Natural killer cell (primary cell): ENCODE measurements at regions not wholly inside any gene's neighbourhood (a gene's known extent, or its start where the extent isn't known, plus 50 kb on each side); places are given as distances from the start of the nearest gene placed in this dataset.

ENCODE experiments used
- ATAC-seq, 3 donors: fragments of 150-1000 bp in 2 of 3; fragments of 200-7000 bp in 1 of 3; cut with Tn5 transposase; 1 replicate in 1 of 3; 2 replicates in 2 of 3; pipeline ENCODE4 v1.10.0; 2021; ENCODE audit warnings: mild to moderate bottlenecking in 2 of 3, moderate library complexity in 2 of 3
- DNase-seq, 2 donors: peaks; one replicate each; pipeline versions ENCODE4 v3.0.0 to v3.0.0-alpha.2; 2013 to 2021; ENCODE audit warnings: mixed read lengths in 1 of 2
- H3K27ac ChIP-seq: one replicate; pipeline ENCODE4 v1.5.1; 2013; ENCODE audit warnings: mild to moderate bottlenecking, low read length
- H3K27me3 ChIP-seq: one replicate; pipeline ENCODE4 v1.6.1; 2013; ENCODE audit warnings: low read length; ENCODE audit not compliant: control insufficient read depth, insufficient read depth
- H3K36me3 ChIP-seq: one replicate; pipeline ENCODE4 v1.6.1; 2013; ENCODE audit warnings: low read length; ENCODE audit not compliant: control insufficient read depth, insufficient read depth
- H3K4me1 ChIP-seq: one replicate; pipeline ENCODE4 v1.6.1; 2013; ENCODE audit warnings: low read length; ENCODE audit not compliant: control insufficient read depth, insufficient read depth
- H3K4me3 ChIP-seq: one replicate; pipeline ENCODE4 v1.5.1; 2013; ENCODE audit warnings: low read length
- H3K9me3 ChIP-seq: one replicate; pipeline ENCODE4 v1.6.1; 2013; ENCODE audit warnings: low read length; ENCODE audit not compliant: control insufficient read depth, insufficient read depth
- H3K27ac Mint-ChIP-seq, 2 donors: one replicate each; pipeline ENCODE4 v1.8.0; 2022; ENCODE audit warnings: mild to moderate bottlenecking in 2 of 2, mixed read lengths in 2 of 2, moderate library complexity in 1 of 2
- H3K27me3 Mint-ChIP-seq, 2 donors: one replicate each; pipeline ENCODE4 v1.8.0; 2022; ENCODE audit warnings: low read depth in 2 of 2, mixed read lengths in 2 of 2
- H3K36me3 Mint-ChIP-seq: one replicate; pipeline ENCODE4 v1.8.0; 2022; ENCODE audit warnings: mixed read lengths
- H3K4me1 Mint-ChIP-seq, 2 donors: one replicate each; pipeline ENCODE4 v1.8.0; 2022; ENCODE audit warnings: mixed read lengths in 2 of 2
- H3K4me3 Mint-ChIP-seq: one replicate; pipeline ENCODE4 v1.8.0; 2022; ENCODE audit warnings: mild to moderate bottlenecking, moderate library complexity, mixed read lengths
- H3K9me3 Mint-ChIP-seq, 2 donors: one replicate each; pipeline ENCODE4 v1.8.0; 2022; ENCODE audit warnings: mixed read lengths in 2 of 2
- WGBS: methylation state at CpG from one replicate; pipeline ENCODE4 v1.1.7; 2013; ENCODE audit warnings: missing lambda C conversion rate; ENCODE audit not compliant: insufficient coverage; 5-methylcytosine and 5-hydroxymethylcytosine counted together
- intact Hi-C: fragments of 100-400 bp; cut with micrococcal nuclease; formaldehyde crosslinking; loops from one replicate; pipeline ENCODE4 v1.14.2; 2022
- TF ChIP-seq, protein P1 (sequence below): fragments of 200-600 bp; IDR thresholded peaks from one replicate; pipeline ENCODE4 v1.8.0; 2022; ENCODE audit warnings: antibody characterized with exemption

DNA sequence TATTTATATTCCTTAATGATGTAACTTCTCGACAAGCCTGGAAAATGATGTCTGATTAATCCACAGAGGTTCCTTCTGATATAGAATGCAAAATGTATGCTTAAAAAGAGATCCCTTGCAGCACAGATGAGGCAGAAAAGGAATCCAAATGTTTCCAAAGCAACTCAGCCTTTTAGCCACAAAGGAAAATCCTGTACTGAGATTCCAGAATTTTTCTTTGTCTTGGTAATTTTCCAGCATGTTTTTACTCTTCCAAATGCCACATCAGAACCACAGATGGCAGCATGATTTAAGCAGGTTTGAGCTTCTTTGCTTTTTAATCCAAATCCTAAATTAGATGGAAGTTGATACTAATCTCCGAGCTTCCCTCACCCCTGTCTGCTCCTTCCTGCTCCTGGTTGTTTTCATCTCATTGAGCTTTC, 176.4 kb upstream of the PALMD start:
- no peaks in the 10 kb centered on the region for H3K27me3 Mint-ChIP-seq
- no peak overlapping the region for H3K4me3 Mint-ChIP-seq
- no peak overlapping the region for H3K27ac ChIP-seq
- H3K4me3 ChIP-seq: no peak overlapping the region
- no peaks in the 10 kb centered on the region for H3K36me3 Mint-ChIP-seq
- H3K4me1 Mint-ChIP-seq: no peaks in the 10 kb centered on the region
- no peak for ATAC-seq
- DNase-seq: no peak
- no peaks in the 10 kb centered on the region for H3K27me3 ChIP-seq
- 84% methylated on average over 2 of the region's 2 CpGs for WGBS
- H3K4me1 ChIP-seq: no peaks in the 10 kb centered on the region
- no peak overlapping the region for H3K27ac Mint-ChIP-seq
- intact Hi-C loops: no loop called here
- no peaks in the 10 kb centered on the region for H3K9me3 ChIP-seq
- no peaks in the 10 kb centered on the region for H3K9me3 Mint-ChIP-seq
- H3K36me3 ChIP-seq: no peaks in the 10 kb centered on the region
- TF ChIP-seq, protein P1, sequence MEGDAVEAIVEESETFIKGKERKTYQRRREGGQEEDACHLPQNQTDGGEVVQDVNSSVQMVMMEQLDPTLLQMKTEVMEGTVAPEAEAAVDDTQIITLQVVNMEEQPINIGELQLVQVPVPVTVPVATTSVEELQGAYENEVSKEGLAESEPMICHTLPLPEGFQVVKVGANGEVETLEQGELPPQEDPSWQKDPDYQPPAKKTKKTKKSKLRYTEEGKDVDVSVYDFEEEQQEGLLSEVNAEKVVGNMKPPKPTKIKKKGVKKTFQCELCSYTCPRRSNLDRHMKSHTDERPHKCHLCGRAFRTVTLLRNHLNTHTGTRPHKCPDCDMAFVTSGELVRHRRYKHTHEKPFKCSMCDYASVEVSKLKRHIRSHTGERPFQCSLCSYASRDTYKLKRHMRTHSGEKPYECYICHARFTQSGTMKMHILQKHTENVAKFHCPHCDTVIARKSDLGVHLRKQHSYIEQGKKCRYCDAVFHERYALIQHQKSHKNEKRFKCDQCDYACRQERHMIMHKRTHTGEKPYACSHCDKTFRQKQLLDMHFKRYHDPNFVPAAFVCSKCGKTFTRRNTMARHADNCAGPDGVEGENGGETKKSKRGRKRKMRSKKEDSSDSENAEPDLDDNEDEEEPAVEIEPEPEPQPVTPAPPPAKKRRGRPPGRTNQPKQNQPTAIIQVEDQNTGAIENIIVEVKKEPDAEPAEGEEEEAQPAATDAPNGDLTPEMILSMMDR: no peak

DNA sequence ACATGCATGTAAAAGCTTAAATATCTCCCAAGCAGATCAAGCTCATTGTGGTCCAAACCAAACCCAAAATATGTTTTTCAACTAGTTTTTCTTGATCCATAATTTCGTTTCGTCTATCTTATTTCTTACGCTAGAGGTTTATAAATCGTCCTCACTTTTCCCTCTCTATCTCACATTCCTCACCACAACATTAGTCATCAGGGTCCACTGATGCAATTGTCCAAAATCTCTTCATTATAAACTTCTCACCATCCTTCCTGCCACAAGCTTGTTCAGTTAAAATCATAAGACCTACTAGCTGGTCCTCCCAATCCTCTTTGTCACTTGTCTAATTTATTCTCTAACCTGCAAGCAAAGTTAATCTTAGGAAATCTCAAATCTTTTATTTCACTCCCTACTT, 173.0 kb upstream of the PALMD start:
- ATAC-seq (no peak), DNase-seq (no peak)
- Histone ChIP-seq H3K4me3 (no peak overlapping the region), H3K27ac (no peak overlapping the region), H3K4me1 (no peaks in the 10 kb centered on the region), H3K27me3 (no peaks in the 10 kb centered on the region), H3K36me3 (no peaks in the 10 kb centered on the region), H3K9me3 (no peaks in the 10 kb centered on the region)
- no peaks in the 10 kb centered on the region for H3K9me3 Mint-ChIP-seq
- H3K4me3 Mint-ChIP-seq: no peak overlapping the region
- no peaks in the 10 kb centered on the region for H3K4me1 Mint-ChIP-seq
- no peak overlapping the region for H3K27ac Mint-ChIP-seq
- TF ChIP-seq, protein P1: no peak
- 89% methylated on average over 4 of the region's 4 CpGs for WGBS
- H3K27me3 Mint-ChIP-seq: no peaks in the 10 kb centered on the region
- intact Hi-C loops: no loop called here
- H3K36me3 Mint-ChIP-seq: no peaks in the 10 kb centered on the region

DNA sequence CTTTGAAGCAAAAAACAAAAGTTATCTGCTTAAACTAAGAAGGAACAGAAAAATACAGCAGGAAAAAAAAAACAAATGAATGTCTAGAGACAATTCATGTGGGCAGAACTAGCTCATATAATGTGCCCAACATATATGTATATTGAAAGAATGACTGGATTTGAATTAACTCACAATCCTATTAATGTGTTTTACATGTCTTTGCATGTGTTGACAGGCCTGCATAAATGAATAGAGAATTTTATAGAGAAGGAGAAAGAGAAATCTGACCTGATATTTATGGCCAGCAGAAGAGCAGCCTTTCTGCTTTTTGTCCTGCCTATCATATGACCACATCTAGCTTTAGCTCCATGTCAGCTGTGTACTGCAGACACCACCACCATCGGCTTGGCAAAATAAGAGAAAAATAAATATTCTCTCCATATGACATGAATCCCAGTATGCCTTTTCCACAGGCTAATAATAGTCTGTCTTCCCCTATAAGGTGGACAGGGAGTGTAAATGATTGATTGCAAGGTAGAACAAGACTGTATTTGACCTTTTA, 171.5 kb upstream of the PALMD start:
- H3K27me3 ChIP-seq: no peaks in the 10 kb centered on the region
- DNase-seq: no peak
- TF ChIP-seq, protein P1: no peak
- H3K27me3 Mint-ChIP-seq: peaks cover 0 to 3% of the 10 kb centered on the region in 2 donors
- intact Hi-C loops: no loop called here
- no peak overlapping the region for H3K27ac ChIP-seq
- no peaks in the 10 kb centered on the region for H3K36me3 ChIP-seq
- no peak overlapping the region for H3K27ac Mint-ChIP-seq
- H3K9me3 Mint-ChIP-seq: peaks cover 0 to 2% of the 10 kb centered on the region in 2 donors
- no peak for ATAC-seq
- H3K4me1 Mint-ChIP-seq: no peaks in the 10 kb centered on the region
- no peak overlapping the region for H3K4me3 Mint-ChIP-seq
- H3K4me3 ChIP-seq: no peak overlapping the region
- H3K36me3 Mint-ChIP-seq: no peaks in the 10 kb centered on the region
- H3K4me1 ChIP-seq: no peaks in the 10 kb centered on the region
- 100% methylated on average over 1 of the region's 1 CpG for WGBS
- no peaks in the 10 kb centered on the region for H3K9me3 ChIP-seq

DNA sequence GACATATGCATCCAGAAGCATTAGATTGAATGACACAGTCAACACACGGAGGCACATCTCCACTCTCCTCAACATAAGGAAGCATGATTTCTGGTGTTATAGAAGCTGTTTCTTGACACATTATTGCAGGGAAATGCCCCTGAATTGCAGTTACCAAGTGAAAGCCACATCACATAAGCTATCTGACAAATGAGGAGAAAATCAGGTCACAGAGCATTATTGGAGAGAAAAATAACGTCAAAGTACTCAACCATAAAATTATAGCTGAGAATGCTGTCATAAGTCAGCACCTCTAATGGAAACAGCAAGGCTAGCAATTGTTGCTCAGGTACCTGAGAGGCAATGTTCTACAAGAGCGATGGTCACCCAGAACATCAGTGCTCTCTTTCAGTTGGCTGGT, 169.9 kb upstream of the PALMD start:
- ATAC-seq (no peak), DNase-seq (no peak)
- Mint-ChIP-seq H3K9me3 (peaks cover 0 to 2% of the 10 kb centered on the region in 2 donors), H3K27me3 (peaks cover 0 to 3% of the 10 kb centered on the region in 2 donors), H3K4me1 (no peaks in the 10 kb centered on the region), H3K36me3 (no peaks in the 10 kb centered on the region), H3K27ac (no peak overlapping the region), H3K4me3 (no peak overlapping the region)
- no peaks in the 10 kb centered on the region for H3K27me3 ChIP-seq
- no peaks in the 10 kb centered on the region for H3K9me3 ChIP-seq
- no peak overlapping the region for H3K27ac ChIP-seq
- TF ChIP-seq, protein P1: no peak
- no peaks in the 10 kb centered on the region for H3K36me3 ChIP-seq
- 79% methylated on average over 3 of the region's 3 CpGs for WGBS
- no peaks in the 10 kb centered on the region for H3K4me1 ChIP-seq
- H3K4me3 ChIP-seq: no peak overlapping the region
- intact Hi-C loops: no loop called here
